ENCODE measurements at regions not wholly inside any gene's neighbourhood (a gene's known extent, or its start where the extent isn't known, plus 50 kb on each side); places are given as distances from the start of the nearest gene placed in this dataset.
A peak's percentile ranks its signal among the peaks of the same experiment; 100 is the strongest.

DNA sequence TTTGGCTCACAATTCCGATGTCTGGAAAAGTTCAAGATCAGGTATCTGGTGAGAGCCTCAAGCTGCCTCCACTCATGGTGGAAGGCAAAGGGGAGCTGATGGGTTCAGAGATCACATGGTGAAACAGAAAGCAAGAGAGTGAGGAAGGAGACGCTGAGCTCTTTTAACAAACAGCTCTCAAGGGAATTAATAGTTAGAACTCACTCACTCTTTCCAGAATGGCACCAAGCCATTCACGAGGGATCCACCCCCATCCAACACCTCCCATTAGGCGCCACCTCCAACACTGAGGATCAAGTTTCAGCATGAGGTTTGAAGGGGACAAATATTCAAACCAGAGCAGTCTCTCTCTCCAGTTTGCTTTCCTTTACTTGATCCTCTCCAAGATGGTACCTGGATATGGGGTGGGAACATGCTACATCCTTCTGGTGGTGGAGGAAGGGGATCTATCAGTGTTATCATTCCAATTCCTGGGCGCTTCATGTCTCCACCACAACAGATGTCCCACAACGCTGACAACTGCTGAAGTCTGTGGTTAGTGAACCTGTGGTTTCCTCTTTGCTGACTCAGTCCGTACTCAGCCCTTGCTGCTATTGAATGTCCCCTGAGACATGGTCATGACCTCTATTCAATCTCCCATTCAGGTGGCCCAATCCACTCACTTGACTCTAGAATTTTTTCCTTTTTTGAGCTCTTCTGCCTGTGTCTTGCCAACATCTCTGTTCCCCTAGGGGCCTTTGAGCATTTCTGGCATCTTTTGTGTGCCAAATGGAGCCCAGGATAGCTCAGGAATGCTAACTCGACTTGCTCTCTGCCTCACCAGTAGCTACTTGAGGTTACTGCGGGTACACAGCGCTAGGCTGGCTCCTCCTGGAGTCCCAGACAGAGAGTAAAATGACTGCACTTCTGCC is 395.2 kb downstream of the MID1IP1 start:
- peak; percentile 93 for FAIRE-seq
- peak; percentile 10 for DNase-seq (ENCODE audit: insufficient read length)
- TF ChIP-seq POLR2A (IDR thresholded peaks at IDR 0.05; ENCODE audit: low read depth, low read length), result no peak
- no peak for TF ChIP-seq TAF1 (IDR thresholded peaks at IDR 0.05; ENCODE audit: borderline replicate concordance, low read depth, low read length)
- no peak for TF ChIP-seq POLR2AphosphoS5 (IDR thresholded peaks at IDR 0.05; ENCODE audit: low read depth, low read length)

GRCh38 chrX:39199429-39199828 is 398.2 kb downstream of the MID1IP1 start:
- no peak for FAIRE-seq
- DNase-seq (ENCODE audit: insufficient read length), result no peak
- TF ChIP-seq TAF1 (IDR thresholded peaks at IDR 0.05; ENCODE audit: borderline replicate concordance, low read depth, low read length) (no peak), POLR2AphosphoS5 (IDR thresholded peaks at IDR 0.05; ENCODE audit: low read depth, low read length) (no peak), POLR2A (IDR thresholded peaks at IDR 0.05; ENCODE audit: low read depth, low read length) (no peak)

GRCh38 chrX:39201305-39201990 is 400.2 kb downstream of the MID1IP1 start:
- FAIRE-seq (no peak), DNase-seq (ENCODE audit: insufficient read length) (no peak)
- TF ChIP-seq POLR2A (IDR thresholded peaks at IDR 0.05; ENCODE audit: low read depth, low read length) (no peak), TAF1 (IDR thresholded peaks at IDR 0.05; ENCODE audit: borderline replicate concordance, low read depth, low read length) (no peak), POLR2AphosphoS5 (IDR thresholded peaks at IDR 0.05; ENCODE audit: low read depth, low read length) (no peak)

GRCh38 chrX:39202641-39203040 is 401.4 kb downstream of the MID1IP1 start:
- FAIRE-seq, result no peak
- TF ChIP-seq POLR2AphosphoS5 (IDR thresholded peaks at IDR 0.05; ENCODE audit: low read depth, low read length) (no peak), POLR2A (IDR thresholded peaks at IDR 0.05; ENCODE audit: low read depth, low read length) (no peak), TAF1 (IDR thresholded peaks at IDR 0.05; ENCODE audit: borderline replicate concordance, low read depth, low read length) (no peak)
- DNase-seq (ENCODE audit: insufficient read length), result no peak

- TF ChIP-seq TAF1 (IDR thresholded peaks at IDR 0.05; ENCODE audit: borderline replicate concordance, low read depth, low read length) (no peak), POLR2A (IDR thresholded peaks at IDR 0.05; ENCODE audit: low read depth, low read length) (no peak), POLR2AphosphoS5 (IDR thresholded peaks at IDR 0.05; ENCODE audit: low read depth, low read length) (no peak)
- no peak for FAIRE-seq
- no peak for DNase-seq (ENCODE audit: insufficient read length)
Observed at GRCh38 chrX:39203427-39203826, 402.2 kb downstream of the MID1IP1 start.

- DNase-seq (ENCODE audit: insufficient read length), result no peak
- FAIRE-seq, result no peak
- no peak for TF ChIP-seq TAF1 (IDR thresholded peaks at IDR 0.05; ENCODE audit: borderline replicate concordance, low read depth, low read length)
- TF ChIP-seq POLR2AphosphoS5 (IDR thresholded peaks at IDR 0.05; ENCODE audit: low read depth, low read length), result no peak
- TF ChIP-seq POLR2A (IDR thresholded peaks at IDR 0.05; ENCODE audit: low read depth, low read length), result no peak
Observed at GRCh38 chrX:39204353-39204752, 403.1 kb downstream of the MID1IP1 start.

DNA sequence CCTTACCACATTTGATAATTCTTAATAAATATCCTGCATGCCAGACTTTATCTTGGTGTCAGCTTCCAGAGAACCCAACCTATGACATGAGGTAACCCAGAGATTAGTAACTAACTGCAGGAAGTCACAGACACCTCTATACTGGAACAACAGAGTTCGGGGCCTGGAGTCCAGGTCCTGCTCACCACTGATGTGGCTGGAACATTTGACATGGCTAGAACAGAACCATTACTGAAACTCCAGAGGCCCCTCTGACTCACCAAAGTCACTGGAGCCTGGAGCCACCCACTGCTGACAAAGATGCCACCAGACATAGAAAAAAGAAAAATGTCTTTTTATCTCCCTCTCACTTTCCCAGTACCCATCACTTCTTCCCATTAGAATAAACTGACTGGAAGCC is 403.7 kb downstream of the MID1IP1 start:
- no peak for TF ChIP-seq POLR2A (IDR thresholded peaks at IDR 0.05; ENCODE audit: low read depth, low read length)
- no peak for TF ChIP-seq POLR2AphosphoS5 (IDR thresholded peaks at IDR 0.05; ENCODE audit: low read depth, low read length)
- TF ChIP-seq TAF1 (IDR thresholded peaks at IDR 0.05; ENCODE audit: borderline replicate concordance, low read depth, low read length), result no peak
- FAIRE-seq (no peak), DNase-seq (ENCODE audit: insufficient read length) (no peak)

- DNase-seq (ENCODE audit: insufficient read length) (no peak), FAIRE-seq (peak; percentile 9)
- no peak for TF ChIP-seq POLR2AphosphoS5 (IDR thresholded peaks at IDR 0.05; ENCODE audit: low read depth, low read length)
- TF ChIP-seq TAF1 (IDR thresholded peaks at IDR 0.05; ENCODE audit: borderline replicate concordance, low read depth, low read length), result no peak
- TF ChIP-seq POLR2A (IDR thresholded peaks at IDR 0.05; ENCODE audit: low read depth, low read length), result no peak
Observed at GRCh38 chrX:39205467-39205866, 404.2 kb downstream of the MID1IP1 start.

DNA sequence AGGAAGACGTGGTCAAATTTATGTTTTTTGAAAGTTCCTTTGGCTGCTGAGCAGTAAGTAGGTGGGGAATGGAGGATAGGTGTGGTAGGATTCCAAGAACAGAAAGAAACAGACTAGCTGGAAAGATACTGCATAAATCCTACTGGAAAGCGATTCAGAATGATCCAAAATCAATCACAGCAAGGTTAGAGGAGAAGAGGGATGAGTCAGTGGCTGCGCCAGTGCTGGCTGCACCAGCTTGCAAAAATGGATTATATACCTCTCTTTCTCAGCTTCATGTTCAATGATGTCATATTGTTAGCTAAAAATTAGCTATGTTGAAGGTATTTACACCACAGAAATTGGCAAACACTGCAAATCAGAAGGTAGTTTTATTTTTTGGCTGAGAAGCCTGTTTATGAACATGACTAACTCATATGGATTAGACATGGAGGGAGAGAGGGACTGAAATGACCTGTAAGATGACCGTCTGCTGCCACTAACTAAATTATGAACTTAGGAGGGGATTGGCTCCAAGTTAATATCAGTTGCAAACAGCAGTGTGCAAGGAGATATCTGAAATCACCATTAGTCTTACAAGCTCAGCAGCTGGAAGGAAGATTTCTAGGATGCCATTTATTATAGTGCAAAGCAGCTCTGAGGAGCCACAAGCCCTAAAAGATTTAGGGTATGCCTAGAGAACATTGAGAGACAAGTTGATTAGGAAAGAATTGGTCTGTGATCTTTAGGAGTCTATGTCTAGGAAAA is 405.3 kb downstream of the MID1IP1 start:
- no peak for TF ChIP-seq POLR2AphosphoS5 (IDR thresholded peaks at IDR 0.05; ENCODE audit: low read depth, low read length)
- TF ChIP-seq POLR2A (IDR thresholded peaks at IDR 0.05; ENCODE audit: low read depth, low read length), result no peak
- no peak for FAIRE-seq
- DNase-seq (ENCODE audit: insufficient read length), result no peak

DNA sequence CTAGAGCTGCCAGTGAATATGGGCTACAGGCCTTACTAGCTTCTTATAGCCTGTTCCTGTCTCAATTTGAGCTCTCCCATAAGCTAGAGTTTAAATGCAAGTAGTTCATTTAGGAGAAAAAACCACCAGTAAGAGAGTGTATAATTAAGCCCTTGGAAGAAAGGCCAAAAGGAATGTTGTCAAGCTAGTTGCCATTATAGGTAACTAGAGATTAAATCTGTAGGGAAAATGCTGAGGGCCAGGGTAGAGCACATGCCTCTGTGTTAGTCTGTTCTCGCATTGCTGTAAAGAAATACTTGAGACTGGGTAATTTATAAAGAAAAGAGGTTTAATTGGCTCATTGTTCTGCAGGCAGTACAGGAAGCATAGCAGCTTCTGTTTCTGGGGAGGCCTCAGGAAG is 410.2 kb downstream of the MID1IP1 start:
- no peak for DNase-seq (ENCODE audit: insufficient read length)
- no peak for TF ChIP-seq POLR2AphosphoS5 (IDR thresholded peaks at IDR 0.05; ENCODE audit: low read depth, low read length)
- TF ChIP-seq TAF1 (IDR thresholded peaks at IDR 0.05; ENCODE audit: borderline replicate concordance, low read depth, low read length), result no peak
- no peak for FAIRE-seq

DNA sequence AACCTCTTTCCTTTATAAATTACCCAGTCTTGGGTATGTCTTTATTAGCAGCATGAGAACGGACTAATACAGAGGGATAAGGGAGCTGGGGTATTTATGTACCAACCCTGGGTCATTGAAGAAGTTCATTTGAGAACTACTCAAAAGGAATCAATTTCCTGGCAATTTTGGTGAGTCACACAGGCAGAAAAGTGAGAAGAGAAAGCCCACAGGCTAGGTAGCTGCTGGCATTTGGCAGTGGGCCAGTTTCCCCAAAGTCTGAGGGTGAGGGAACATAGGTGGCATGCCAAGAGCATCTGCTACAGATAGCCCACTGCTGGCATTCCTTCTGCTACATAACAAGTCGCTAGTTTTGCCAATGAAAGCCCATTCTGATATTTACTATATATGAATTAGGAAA is 411.2 kb downstream of the MID1IP1 start:
- TF ChIP-seq TAF1 (IDR thresholded peaks at IDR 0.05; ENCODE audit: borderline replicate concordance, low read depth, low read length) (no peak), POLR2AphosphoS5 (IDR thresholded peaks at IDR 0.05; ENCODE audit: low read depth, low read length) (no peak), POLR2A (IDR thresholded peaks at IDR 0.05; ENCODE audit: low read depth, low read length) (no peak)
- FAIRE-seq (no peak), DNase-seq (ENCODE audit: insufficient read length) (no peak)

Data from GM12892 (cell line).